Esophagus muscularis mucosa (tissue), 4 donors: ENCODE measurements at regions not wholly inside any gene's neighbourhood (a gene's known extent, or its start where the extent isn't known, plus 50 kb on each side); places are given as distances from the start of the nearest gene placed in this dataset.
"Not testable (repeated sequence)": the region's sequence is repeated elsewhere in the genome, so short reads cannot be mapped to it uniquely, and the experiment has no call there.

Source experiments
- DNase-seq: peaks from one replicate; pipeline ENCODE4 v3.0.0-alpha.2; 2017; ENCODE audit errors: extremely low spot score
- H3K27ac ChIP-seq, 4 donors: fragments of 200-600 bp; sonication (generic); replicated peaks in 1 of 4; 1 replicate in 3 of 4; 2 replicates in 1 of 4; pipeline ENCODE4 v1.5.1; 2016 to 2019; ENCODE audit warnings: mild to moderate bottlenecking in 1 of 4
- H3K27me3 ChIP-seq, 4 donors: fragments of 200-600 bp; sonication (generic); one replicate each; pipeline versions ENCODE4 v1.5.1 to v1.6.0; 2016 to 2019
- H3K36me3 ChIP-seq, 4 donors: fragments of 200-600 bp; sonication (generic); one replicate each; pipeline ENCODE4 v1.5.1; 2016 to 2019
- H3K4me1 ChIP-seq, 4 donors: fragments of 200-600 bp; sonication (generic); one replicate each; pipeline ENCODE4 v1.5.1; 2016 to 2019
- H3K4me3 ChIP-seq, 4 donors: fragments of 200-600 bp; sonication (generic); 1 replicate in 2 of 4; 2 replicates in 2 of 4; pipeline ENCODE4 v1.5.1; 2016 to 2019; ENCODE audit warnings: mild to moderate bottlenecking in 4 of 4, moderate library complexity in 1 of 4
- H3K9me3 ChIP-seq, 4 donors: fragments of 200-600 bp; sonication (generic); 1 replicate in 3 of 4; 2 replicates in 1 of 4; pipeline ENCODE4 v1.5.1; 2016 to 2019
- EP300 ChIP-seq: sonication (generic); formaldehyde crosslinking; IDR thresholded peaks from one replicate; pipeline ENCODE4 v1.6.1; 2017; ENCODE audit warnings: antibody characterized with exemption
- POLR2A ChIP-seq: fragments of 450-650 bp; IDR thresholded peaks from one replicate; pipeline ENCODE4 v1.6.1; 2017; ENCODE audit warnings: antibody characterized with exemption, moderate library complexity, mild to moderate bottlenecking, low read depth
- POLR2AphosphoS5 ChIP-seq, 2 donors: sonication (generic); formaldehyde crosslinking; IDR thresholded peaks; one replicate each; pipeline ENCODE4 v1.6.1; 2017; ENCODE audit warnings: antibody characterized with exemption in 2 of 2
- WGBS: methylation state at CpG from one replicate; pipeline ENCODE4 v1.1.5; 2018; 5-methylcytosine and 5-hydroxymethylcytosine counted together
- intact Hi-C: fragments of 100-400 bp; cut with DNase I; formaldehyde crosslinking; loops from one replicate; pipeline ENCODE4 v1.15.1; 2023
- TF ChIP-seq, protein P1 (sequence below), 3 experiments: fragments of 200-600 bp in 2 of 3; fragments of 450-650 bp in 1 of 3; sonication (generic) in 2 of 3; IDR thresholded peaks; one replicate each; pipeline ENCODE4 v1.5.1; 2017 to 2019; ENCODE audit warnings: antibody characterized with exemption in 3 of 3, mild to moderate bottlenecking in 2 of 3, moderate library complexity in 1 of 3

DNA sequence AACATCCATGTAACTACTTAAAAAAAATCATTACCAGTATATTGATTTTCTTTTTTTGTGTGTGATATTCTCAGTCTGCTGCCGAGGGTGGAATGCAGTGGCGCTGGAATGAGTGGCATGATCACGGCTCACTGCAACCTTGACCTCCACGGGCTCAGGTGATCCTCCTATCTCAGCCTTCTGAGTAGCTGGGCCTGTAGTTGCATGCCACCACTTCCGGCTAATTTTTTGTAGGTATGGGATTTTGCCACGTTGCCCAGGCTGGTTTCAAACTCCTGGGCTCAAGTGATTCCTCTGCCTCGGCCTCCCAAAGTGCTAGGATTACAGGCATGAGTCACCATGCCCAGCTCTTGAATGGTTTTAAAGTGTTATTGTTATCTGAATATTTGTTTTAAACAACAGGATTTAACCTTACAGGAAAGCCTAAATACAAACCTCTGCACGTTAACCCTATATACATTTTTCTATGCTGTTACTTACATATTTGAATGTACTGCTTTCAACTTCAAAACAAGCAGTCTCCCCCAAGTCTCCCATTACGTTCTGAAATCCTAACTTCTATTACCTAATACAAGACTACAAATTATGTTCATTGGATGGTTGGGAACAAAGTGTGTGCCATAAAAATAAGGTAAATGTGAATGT, 61.7 kb downstream of the KPNA2 start:
- 78% methylated on average over 9 of the region's 9 CpGs for WGBS
- no peak for DNase-seq
- Histone ChIP-seq H3K4me1 (peaks cover 0 to 7% (median 6%) of the 10 kb centered on the region in 4 donors), H3K36me3 (no peaks in the 10 kb centered on the region), H3K27ac (no peak overlapping the region), H3K27me3 (no peaks in the 10 kb centered on the region), H3K9me3 (no peaks in the 10 kb centered on the region), H3K4me3 (no peak overlapping the region)
- no peak for TF ChIP-seq POLR2AphosphoS5 (IDR thresholded peaks at IDR 0.05)
- intact Hi-C loops, result no loop called here

- H3K9me3 ChIP-seq, H3K4me3 ChIP-seq, H3K27me3 ChIP-seq, H3K27ac ChIP-seq, intact Hi-C loops, DNase-seq, H3K36me3 ChIP-seq: not testable (repeated sequence)
- peaks cover 9 to 26% (median 25%) of the 10 kb centered on the region in 4 donors for H3K4me1 ChIP-seq
- 99% methylated on average over 18 of the region's 29 CpGs for WGBS
Measured at GRCh38 chr17:68099341-68099753, 63.8 kb downstream of the KPNA2 start.

DNA sequence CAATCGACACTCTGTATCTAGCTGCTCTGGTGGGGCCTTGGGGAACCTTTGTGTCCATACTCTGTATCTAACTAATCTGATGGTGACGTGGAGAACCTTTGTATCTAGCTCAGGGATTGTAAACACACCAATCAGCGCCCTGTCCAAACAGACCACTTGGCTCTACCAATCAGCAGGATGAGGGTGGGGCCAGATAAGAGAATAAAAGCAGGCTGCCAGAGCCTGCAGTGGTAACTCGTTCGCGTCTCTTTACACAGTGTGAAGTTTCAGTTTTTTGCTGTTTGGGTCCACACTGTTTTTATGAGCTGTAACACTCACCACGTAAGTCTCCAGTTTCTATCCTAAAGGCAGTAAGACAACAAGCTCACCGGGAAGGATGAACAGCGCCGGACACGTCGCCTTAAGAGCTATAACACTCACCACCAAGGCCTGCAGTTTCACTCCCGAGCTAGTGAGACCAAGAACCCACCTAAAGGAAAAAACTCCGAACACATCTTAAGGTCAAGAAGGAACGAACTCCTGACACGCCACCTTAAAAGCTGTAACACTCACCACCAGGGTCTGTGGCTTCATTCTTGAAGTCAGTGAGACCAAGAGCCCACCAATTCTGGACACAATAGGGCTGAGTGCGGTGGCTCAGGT, 64.6 kb downstream of the KPNA2 start:
- intact Hi-C loops, result no loop called here
- TF ChIP-seq POLR2AphosphoS5 (IDR thresholded peaks at IDR 0.05), result no peak
- Histone ChIP-seq H3K4me1 (peaks cover 9 to 32% (median 28%) of the 10 kb centered on the region in 4 donors), H3K4me3 (no peak overlapping the region), H3K27ac (peak overlapping the region in 1 of 4 donors; percentile 93), H3K36me3 (no peaks in the 10 kb centered on the region), H3K9me3 (no peaks in the 10 kb centered on the region), H3K27me3 (no peaks in the 10 kb centered on the region)
- 91% methylated on average over 16 of the region's 17 CpGs for WGBS
- no peak for DNase-seq

DNA sequence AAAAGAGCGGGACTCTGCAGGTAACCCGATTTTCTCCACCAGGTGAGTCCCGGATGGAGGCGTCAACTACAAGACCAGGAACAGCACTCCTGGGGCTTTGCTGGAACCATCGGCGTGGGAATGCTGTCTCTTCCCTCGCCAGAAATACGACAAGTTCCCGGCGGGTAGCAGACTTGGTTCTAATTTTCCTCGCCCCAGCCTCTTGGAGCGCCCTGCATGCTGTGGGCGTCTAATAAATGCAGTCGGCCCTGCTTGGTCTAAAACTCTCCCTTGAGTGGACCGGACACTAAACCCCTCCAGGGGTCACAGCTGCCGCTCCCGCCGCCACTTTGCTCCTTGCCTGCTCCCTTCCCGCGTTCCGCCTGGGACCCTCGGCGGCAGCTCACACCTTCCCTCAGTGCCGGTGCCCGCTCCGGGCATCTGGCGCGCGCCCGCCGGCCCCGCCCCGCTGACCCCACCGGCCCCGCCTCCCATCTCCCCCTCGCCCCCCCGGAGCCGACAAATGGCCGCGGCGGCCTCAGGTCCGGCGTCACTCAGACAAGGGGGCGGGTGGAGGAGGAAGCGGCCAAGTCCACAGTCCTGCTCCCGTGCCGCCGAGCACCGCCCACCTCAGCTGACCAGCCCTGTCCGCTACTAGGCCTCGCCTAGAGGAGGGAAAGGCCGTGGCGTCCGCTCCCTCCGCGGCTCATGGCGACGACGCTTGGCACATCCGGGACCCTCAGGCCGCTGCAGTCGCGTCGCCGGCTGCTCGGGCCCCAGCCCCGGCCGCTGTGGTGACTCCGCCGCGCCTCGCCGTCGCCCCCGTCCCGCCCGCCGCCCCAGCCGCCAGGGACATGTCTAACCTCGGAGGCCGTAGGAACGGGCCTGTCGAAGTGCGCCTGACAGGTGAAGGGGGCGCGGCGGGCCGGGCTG, 65.8 kb downstream of the KPNA2 start:
- TF ChIP-seq POLR2AphosphoS5 (IDR thresholded peaks at IDR 0.05) (peak; percentile 92 to 97), POLR2A (no peak), EP300 (no peak)
- TF ChIP-seq, protein P1, sequence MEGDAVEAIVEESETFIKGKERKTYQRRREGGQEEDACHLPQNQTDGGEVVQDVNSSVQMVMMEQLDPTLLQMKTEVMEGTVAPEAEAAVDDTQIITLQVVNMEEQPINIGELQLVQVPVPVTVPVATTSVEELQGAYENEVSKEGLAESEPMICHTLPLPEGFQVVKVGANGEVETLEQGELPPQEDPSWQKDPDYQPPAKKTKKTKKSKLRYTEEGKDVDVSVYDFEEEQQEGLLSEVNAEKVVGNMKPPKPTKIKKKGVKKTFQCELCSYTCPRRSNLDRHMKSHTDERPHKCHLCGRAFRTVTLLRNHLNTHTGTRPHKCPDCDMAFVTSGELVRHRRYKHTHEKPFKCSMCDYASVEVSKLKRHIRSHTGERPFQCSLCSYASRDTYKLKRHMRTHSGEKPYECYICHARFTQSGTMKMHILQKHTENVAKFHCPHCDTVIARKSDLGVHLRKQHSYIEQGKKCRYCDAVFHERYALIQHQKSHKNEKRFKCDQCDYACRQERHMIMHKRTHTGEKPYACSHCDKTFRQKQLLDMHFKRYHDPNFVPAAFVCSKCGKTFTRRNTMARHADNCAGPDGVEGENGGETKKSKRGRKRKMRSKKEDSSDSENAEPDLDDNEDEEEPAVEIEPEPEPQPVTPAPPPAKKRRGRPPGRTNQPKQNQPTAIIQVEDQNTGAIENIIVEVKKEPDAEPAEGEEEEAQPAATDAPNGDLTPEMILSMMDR (IDR thresholded peaks at IDR 0.05), result peak in 1 of 3 experiments; percentile 8
- H3K4me3 ChIP-seq, result peak overlapping the region; percentile 88 to 95 (median 92)
- H3K9me3 ChIP-seq, result no peaks in the 10 kb centered on the region
- no peaks in the 10 kb centered on the region for H3K36me3 ChIP-seq
- peak; percentile 97 for DNase-seq
- peak overlapping the region; percentile 93 to 99 (median 95) for H3K27ac ChIP-seq
- H3K4me1 ChIP-seq, result peaks cover 9 to 32% (median 29%) of the 10 kb centered on the region in 4 donors
- H3K27me3 ChIP-seq, result no peaks in the 10 kb centered on the region
- intact Hi-C loops, result no loop called here
- 8% methylated on average over 54 of the region's 88 CpGs for WGBS

DNA sequence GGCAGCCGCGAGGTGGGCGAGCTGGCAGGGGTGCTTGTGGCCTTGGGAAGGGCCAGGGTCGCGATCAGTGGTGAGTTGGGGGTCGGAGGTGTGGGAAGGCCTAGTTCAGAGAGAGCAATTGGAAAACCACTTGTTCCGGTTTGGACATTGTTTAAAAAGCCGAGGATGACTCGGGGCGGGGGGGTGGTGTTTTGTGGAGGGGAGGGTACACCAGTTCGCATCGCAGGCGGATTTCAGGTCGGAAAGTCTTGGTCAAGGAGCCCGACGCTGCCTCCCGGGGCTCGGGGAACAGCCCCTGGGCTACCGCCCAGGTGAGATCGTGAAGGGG, 66.4 kb downstream of the KPNA2 start:
- Histone ChIP-seq H3K27ac (peak overlapping the region; percentile 93 to 99 (median 95)), H3K36me3 (peaks cover 0 to 3% (median 0%) of the 10 kb centered on the region in 4 donors), H3K9me3 (no peaks in the 10 kb centered on the region), H3K4me1 (peaks cover 9 to 32% (median 30%) of the 10 kb centered on the region in 4 donors), H3K27me3 (no peaks in the 10 kb centered on the region), H3K4me3 (peak overlapping the region; percentile 88 to 95 (median 92))
- whole genome bisulfite sequencing, result 1% methylated on average over 17 of the region's 20 CpGs
- intact Hi-C loops, result no loop called here
- TF ChIP-seq, protein P1 (IDR thresholded peaks at IDR 0.05), result no peak
- TF ChIP-seq EP300 (no peak), POLR2AphosphoS5 (IDR thresholded peaks at IDR 0.05) (no peak), POLR2A (no peak)
- no peak for DNase-seq

- peaks cover 13 to 33% (median 32%) of the 10 kb centered on the region in 4 donors for H3K4me1 ChIP-seq
- 3% methylated on average over 20 of the region's 21 CpGs for WGBS
- no peak for DNase-seq
- H3K27ac ChIP-seq, result peak overlapping the region; percentile 93 to 99 (median 95)
- no peaks in the 10 kb centered on the region for H3K27me3 ChIP-seq
- intact Hi-C loops, result no loop called here
- no peaks in the 10 kb centered on the region for H3K9me3 ChIP-seq
- H3K4me3 ChIP-seq, result peak overlapping the region; percentile 88 to 95 (median 92)
- no peak for TF ChIP-seq EP300
- TF ChIP-seq, protein P1 (IDR thresholded peaks at IDR 0.05), result no peak
- TF ChIP-seq POLR2AphosphoS5 (IDR thresholded peaks at IDR 0.05), result no peak
- TF ChIP-seq POLR2A, result no peak
- H3K36me3 ChIP-seq, result peaks cover 0 to 3% (median 0%) of the 10 kb centered on the region in 4 donors
Measured at GRCh38 chr17:68102318-68102758, 66.8 kb downstream of the KPNA2 start.
